ENCODE measurements at regions not wholly inside any gene's neighbourhood (a gene's known extent, or its start where the extent isn't known, plus 50 kb on each side); places are given as distances from the start of the nearest gene placed in this dataset.
"Not testable (repeated sequence)": the region's sequence is repeated elsewhere in the genome, so short reads cannot be mapped to it uniquely, and the experiment has no call there.

GRCh38 chr6:22135395-22135794 lies 161.4 kb downstream of the PRL start:
- Histone ChIP-seq H3K36me3 (ENCODE audit: insufficient read depth, low read length) (no peaks in the 10 kb centered on the region), H3K9me3 (ENCODE audit: low read depth, low read length) (no peaks in the 10 kb centered on the region), H3K4me3 (no peak overlapping the region), H3K27ac (no peak overlapping the region), H3K9ac (ENCODE audit: insufficient read length) (no peak overlapping the region)
- DNase-seq (ENCODE audit: low read depth, low spot score): no peak
- TF ChIP-seq EZH2 (IDR thresholded peaks at IDR 0.05) (no peak), FOXP2 (optimal IDR thresholded peaks at IDR 0.05; ENCODE audit: control extremely low read depth, extremely low read length, insufficient read depth) (no peak), POLR2AphosphoS5 (IDR thresholded peaks at IDR 0.05; ENCODE audit: borderline replicate concordance, low read depth, low read length) (no peak)

GRCh38 chr6:22140736-22141135 lies 156.1 kb downstream of the PRL start:
- not testable (repeated sequence) for H3K9ac ChIP-seq (ENCODE audit: insufficient read length); H3K27ac ChIP-seq; DNase-seq (ENCODE audit: low read depth, low spot score); H3K4me3 ChIP-seq; H3K9me3 ChIP-seq (ENCODE audit: low read depth, low read length); H3K36me3 ChIP-seq (ENCODE audit: insufficient read depth, low read length)

GRCh38 chr6:22141241-22141745 lies 155.5 kb downstream of the PRL start:
- no peak overlapping the region for H3K27ac ChIP-seq
- TF ChIP-seq EZH2 (IDR thresholded peaks at IDR 0.05): no peak
- TF ChIP-seq FOXP2 (optimal IDR thresholded peaks at IDR 0.05; ENCODE audit: control extremely low read depth, extremely low read length, insufficient read depth): no peak
- no peak overlapping the region for H3K4me3 ChIP-seq
- DNase-seq (ENCODE audit: low read depth, low spot score): no peak
- H3K36me3 ChIP-seq (ENCODE audit: insufficient read depth, low read length): no peaks in the 10 kb centered on the region
- H3K9me3 ChIP-seq (ENCODE audit: low read depth, low read length): no peaks in the 10 kb centered on the region
- no peak overlapping the region for H3K9ac ChIP-seq (ENCODE audit: insufficient read length)

- no peak overlapping the region for H3K9ac ChIP-seq (ENCODE audit: insufficient read length)
- H3K9me3 ChIP-seq (ENCODE audit: low read depth, low read length): no peaks in the 10 kb centered on the region
- no peak overlapping the region for H3K27ac ChIP-seq
Observed at GRCh38 chr6:22142856-22143255, 154.0 kb downstream of the PRL start.

GRCh38 chr6:22145376-22145775 lies 151.5 kb downstream of the PRL start:
- Histone ChIP-seq H3K9me3 (ENCODE audit: low read depth, low read length) (no peaks in the 10 kb centered on the region), H3K27ac (no peak overlapping the region), H3K9ac (ENCODE audit: insufficient read length) (no peak overlapping the region), H3K36me3 (ENCODE audit: insufficient read depth, low read length) (no peaks in the 10 kb centered on the region), H3K4me3 (no peak overlapping the region)
- DNase-seq (ENCODE audit: low read depth, low spot score): no peak
- no peak for TF ChIP-seq EZH2 (IDR thresholded peaks at IDR 0.05)
- no peak for TF ChIP-seq POLR2AphosphoS5 (IDR thresholded peaks at IDR 0.05; ENCODE audit: borderline replicate concordance, low read depth, low read length)
- no peak for TF ChIP-seq FOXP2 (optimal IDR thresholded peaks at IDR 0.05; ENCODE audit: control extremely low read depth, extremely low read length, insufficient read depth)

More at GRCh38 chr6:22142856-22143255, 154.0 kb downstream of the PRL start:
- no peak for DNase-seq (ENCODE audit: low read depth, low spot score)
- Histone ChIP-seq H3K4me3 (no peak overlapping the region), H3K36me3 (ENCODE audit: insufficient read depth, low read length) (no peaks in the 10 kb centered on the region)
- TF ChIP-seq POLR2AphosphoS5 (IDR thresholded peaks at IDR 0.05; ENCODE audit: borderline replicate concordance, low read depth, low read length) (no peak), FOXP2 (optimal IDR thresholded peaks at IDR 0.05; ENCODE audit: control extremely low read depth, extremely low read length, insufficient read depth) (no peak), EZH2 (IDR thresholded peaks at IDR 0.05) (no peak)

GRCh38 chr6:22145823-22146677 lies 150.8 kb downstream of the PRL start:
- DNase-seq (ENCODE audit: low read depth, low spot score): peak; percentile 52
- Histone ChIP-seq H3K27ac (no peak overlapping the region), H3K9me3 (ENCODE audit: low read depth, low read length) (no peaks in the 10 kb centered on the region), H3K9ac (ENCODE audit: insufficient read length) (no peak overlapping the region), H3K36me3 (ENCODE audit: insufficient read depth, low read length) (no peaks in the 10 kb centered on the region), H3K4me3 (peak overlapping the region; percentile 74)
- TF ChIP-seq POLR2AphosphoS5 (IDR thresholded peaks at IDR 0.05; ENCODE audit: borderline replicate concordance, low read depth, low read length) (no peak; the same call in 1 of the 2 replicates), EZH2 (IDR thresholded peaks at IDR 0.05) (no peak), FOXP2 (optimal IDR thresholded peaks at IDR 0.05; ENCODE audit: control extremely low read depth, extremely low read length, insufficient read depth) (no peak)

- no peak overlapping the region for H3K27ac ChIP-seq
- H3K36me3 ChIP-seq (ENCODE audit: insufficient read depth, low read length): no peaks in the 10 kb centered on the region
- DNase-seq (ENCODE audit: low read depth, low spot score): no peak
- H3K4me3 ChIP-seq: peak overlapping the region; percentile 74
- no peaks in the 10 kb centered on the region for H3K9me3 ChIP-seq (ENCODE audit: low read depth, low read length)
- TF ChIP-seq FOXP2 (optimal IDR thresholded peaks at IDR 0.05; ENCODE audit: control extremely low read depth, extremely low read length, insufficient read depth) (no peak), POLR2AphosphoS5 (IDR thresholded peaks at IDR 0.05; ENCODE audit: borderline replicate concordance, low read depth, low read length) (no peak), EZH2 (IDR thresholded peaks at IDR 0.05) (no peak)
- no peak overlapping the region for H3K9ac ChIP-seq (ENCODE audit: insufficient read length)
Observed at GRCh38 chr6:22146678-22146930, 150.2 kb downstream of the PRL start.

GRCh38 chr6:22146931-22147701 lies 149.7 kb downstream of the PRL start:
- Histone ChIP-seq H3K9me3 (ENCODE audit: low read depth, low read length) (no peaks in the 10 kb centered on the region), H3K4me3 (peak overlapping the region; percentile 74), H3K27ac (no peak overlapping the region), H3K36me3 (ENCODE audit: insufficient read depth, low read length) (no peaks in the 10 kb centered on the region), H3K9ac (ENCODE audit: insufficient read length) (no peak overlapping the region)
- TF ChIP-seq FOXP2 (optimal IDR thresholded peaks at IDR 0.05; ENCODE audit: control extremely low read depth, extremely low read length, insufficient read depth) (no peak), POLR2AphosphoS5 (IDR thresholded peaks at IDR 0.05; ENCODE audit: borderline replicate concordance, low read depth, low read length) (no peak), EZH2 (IDR thresholded peaks at IDR 0.05) (no peak)
- DNase-seq (ENCODE audit: low read depth, low spot score): no peak
